WTC11 (cell line): ENCODE measurements at regions not wholly inside any gene's neighbourhood (a gene's known extent, or its start where the extent isn't known, plus 50 kb on each side); places are given as distances from the start of the nearest gene placed in this dataset.

Experiments
- CTCF ChIP-seq: fragments of 200-600 bp; IDR thresholded peaks from 2 replicates; pipeline ENCODE4 v1.8.0; 2022; ENCODE audit warnings: antibody characterized with exemption
- ETV6 ChIP-seq: sonication (generic); formaldehyde crosslinking; IDR thresholded peaks from 2 replicates; pipeline ENCODE4 v1.8.1; 2022; ENCODE audit warnings: mild to moderate bottlenecking, missing genetic modification reagents
- ZNF317 ChIP-seq: sonication (generic); formaldehyde crosslinking; IDR thresholded peaks from 2 replicates; pipeline ENCODE4 v1.8.1; 2023; ENCODE audit warnings: low read depth, mild to moderate bottlenecking, moderate library complexity, missing genetic modification reagents, borderline replicate concordance

- TF ChIP-seq ZNF317 (CRISPR knock-in tag) (no peak), ETV6 (CRISPR knock-in tag) (no peak), CTCF (no peak)
Measured at GRCh38 chr12:39173726-39174125, 268.3 kb upstream of the CPNE8 start.
